SK-N-DZ (cell line): ENCODE measurements at regions not wholly inside any gene's neighbourhood (a gene's known extent, or its start where the extent isn't known, plus 50 kb on each side); places are given as distances from the start of the nearest gene placed in this dataset.
"Not testable (repeated sequence)": the region's sequence is repeated elsewhere in the genome, so short reads cannot be mapped to it uniquely, and the experiment has no call there.

ENCODE experiments used
- DNase-seq: peaks from one replicate; pipeline ENCODE4 v3.0.0-alpha.2; 2015; ENCODE audit warnings: low spot score

GRCh38 chr10:120109725-120110124, 217.2 kb downstream of the SEC23IP start:
- not testable (repeated sequence) for DNase-seq

GRCh38 chr10:120110196-120110595, 217.7 kb downstream of the SEC23IP start:
- no peak for DNase-seq

- no peak for DNase-seq
These were observed 219.1 kb downstream of the SEC23IP start for GRCh38 chr10:120111628-120112027.

GRCh38 chr10:120112809-120113208, 220.3 kb downstream of the SEC23IP start:
- no peak for DNase-seq

- no peak for DNase-seq
These were observed 223.4 kb downstream of the SEC23IP start for GRCh38 chr10:120115959-120116358.

GRCh38 chr10:120121768-120122167, 229.2 kb downstream of the SEC23IP start:
- DNase-seq, result no peak

GRCh38 chr10:120131183-120131582, 238.7 kb downstream of the SEC23IP start:
- no peak for DNase-seq

GRCh38 chr10:120132811-120133210, 240.3 kb downstream of the SEC23IP start:
- no peak for DNase-seq

GRCh38 chr10:120138689-120139088, 246.2 kb downstream of the SEC23IP start:
- no peak for DNase-seq

- no peak for DNase-seq
These were observed 252.6 kb downstream of the SEC23IP start for GRCh38 chr10:120145107-120145506.

GRCh38 chr10:120156614-120157274, 264.2 kb downstream of the SEC23IP start:
- DNase-seq, result no peak

- no peak for DNase-seq
These were observed 268.6 kb downstream of the SEC23IP start for GRCh38 chr10:120161111-120161510.

- no peak for DNase-seq
These were observed 269.9 kb downstream of the SEC23IP start for GRCh38 chr10:120162471-120162870.

- DNase-seq, result no peak
These were observed 279.8 kb downstream of the SEC23IP start for GRCh38 chr10:120172356-120172755.

- DNase-seq, result no peak
These were observed 282.0 kb downstream of the SEC23IP start for GRCh38 chr10:120174491-120174890.

- DNase-seq, result no peak
These were observed 279.7 kb upstream of the PLPP4 start for GRCh38 chr10:120177330-120177729.

GRCh38 chr10:120180160-120180559, 276.9 kb upstream of the PLPP4 start:
- no peak for DNase-seq

GRCh38 chr10:120181154-120181553, 275.9 kb upstream of the PLPP4 start:
- DNase-seq, result no peak

GRCh38 chr10:120182431-120182830, 274.6 kb upstream of the PLPP4 start:
- no peak for DNase-seq

GRCh38 chr10:120183546-120183945, 273.5 kb upstream of the PLPP4 start:
- DNase-seq, result no peak

- no peak for DNase-seq
These were observed 272.3 kb upstream of the PLPP4 start for GRCh38 chr10:120184547-120185337.

GRCh38 chr10:120186506-120186905, 270.5 kb upstream of the PLPP4 start:
- no peak for DNase-seq

GRCh38 chr10:120187168-120187567, 269.9 kb upstream of the PLPP4 start:
- DNase-seq, result not testable (repeated sequence)
